IMR-90 (cell line): ENCODE measurements at regions not wholly inside any gene's neighbourhood (a gene's known extent, or its start where the extent isn't known, plus 50 kb on each side); places are given as distances from the start of the nearest gene placed in this dataset.

Experiments
- ATAC-seq: fragments of 200-7000 bp; cut with Tn5 transposase; 2 replicates; pipeline ENCODE4 v1.9.1; 2020; ENCODE audit warnings: low read depth, mild to moderate bottlenecking, moderate library complexity
- BruUV-seq: library from RNA; stranded (reverse); fragments of 400-500 nt; replicated peaks from 2 replicates; lab custom pipeline; 2021; lab: Mats Ljungman, UMichigan
- CTCF ChIA-PET: fragments of 300-600 bp; formaldehyde crosslinking; extraction: SDS; loops from one replicate; lab custom pipeline; 2021; ENCODE audit warnings: antibody characterized with exemption; lab: Yijun Ruan, JAX
- POLR2A ChIA-PET: fragments of 300-600 bp; sonication (Branson Sonifier 250); formaldehyde crosslinking; loops from one replicate; lab custom pipeline; 2022; ENCODE audit warnings: antibody characterized with exemption; ENCODE audit not compliant: unreplicated experiment; lab: Charles Lee
- DNase-seq: peaks from one replicate; pipeline ENCODE4 v3.0.0; 2013
- H2AFZ ChIP-seq: replicated peaks from 2 replicates; pipeline ENCODE3; 2013; ENCODE audit warnings: low read length, mild to moderate bottlenecking; ENCODE audit not compliant: poor library complexity
- H2AK5ac ChIP-seq: 2 replicates; pipeline ENCODE4 v1.6.1; 2013; ENCODE audit warnings: low read depth, low read length, inconsistent platforms
- H2AK9ac ChIP-seq: replicated peaks from 2 replicates; pipeline ENCODE3; 2013; ENCODE audit warnings: mild to moderate bottlenecking, low read depth, low read length, moderate library complexity; ENCODE audit not compliant: poor library complexity
- H2BK120ac ChIP-seq: 2 replicates; pipeline ENCODE4 v1.6.1; 2013; ENCODE audit warnings: low read depth, low read length, inconsistent platforms
- H2BK15ac ChIP-seq: 3 replicates; pipeline ENCODE4 v1.6.1; 2013; ENCODE audit warnings: low read depth, low read length, inconsistent platforms
- H2BK20ac ChIP-seq: 2 replicates; pipeline ENCODE4 v1.6.1; 2013; ENCODE audit warnings: low read depth, mild to moderate bottlenecking, inconsistent platforms, low read length, moderate library complexity
- H2BK5ac ChIP-seq: 2 replicates; pipeline ENCODE4 v1.6.1; 2013; ENCODE audit warnings: mild to moderate bottlenecking, low read depth, low read length, inconsistent platforms; ENCODE audit not compliant: poor library complexity, severe bottlenecking
- H3K14ac ChIP-seq: replicated peaks from 2 replicates; pipeline ENCODE4 v1.6.1; 2013; ENCODE audit warnings: low read depth, low read length, inconsistent platforms
- H3K18ac ChIP-seq: 2 replicates; pipeline ENCODE4 v1.6.1; 2013; ENCODE audit warnings: low read depth, low read length, control low read depth
- H3K23ac ChIP-seq: 2 replicates; pipeline ENCODE4 v1.6.1; 2013; ENCODE audit warnings: low read depth, low read length, inconsistent platforms
- H3K27ac ChIP-seq: 2 replicates; pipeline ENCODE4 v1.5.1; 2013; ENCODE audit warnings: mild to moderate bottlenecking, control low read depth, low read length; ENCODE audit not compliant: insufficient read depth
- H3K27me3 ChIP-seq: 2 replicates; pipeline ENCODE4 v1.6.1; 2013; ENCODE audit warnings: low read length; ENCODE audit not compliant: control insufficient read depth, insufficient read depth
- H3K36me3 ChIP-seq: 2 replicates; pipeline ENCODE4 v1.6.1; 2013; ENCODE audit warnings: low read length, mixed read lengths; ENCODE audit not compliant: control insufficient read depth, insufficient read depth
- H3K4ac ChIP-seq: 2 replicates; pipeline ENCODE4 v1.6.1; 2013; ENCODE audit warnings: low read depth, low read length, inconsistent platforms
- H3K4me1 ChIP-seq: 2 replicates; pipeline ENCODE4 v1.6.1; 2013; ENCODE audit warnings: low read length, mixed read lengths; ENCODE audit not compliant: control insufficient read depth, insufficient read depth
- H3K4me2 ChIP-seq: 2 replicates; pipeline ENCODE4 v1.6.1; 2013; ENCODE audit warnings: low read depth, mild to moderate bottlenecking, control low read depth, low read length, moderate library complexity
- H3K4me3 ChIP-seq: 2 replicates; pipeline ENCODE4 v1.5.1; 2013; ENCODE audit warnings: low read depth, mild to moderate bottlenecking, control low read depth, low read length, moderate library complexity; ENCODE audit not compliant: insufficient read depth
- H3K56ac ChIP-seq: 2 replicates; pipeline ENCODE4 v1.6.1; 2013; ENCODE audit warnings: low read length, inconsistent platforms; ENCODE audit not compliant: insufficient read depth; ENCODE audit errors: extremely low read depth
- H3K79me1 ChIP-seq, 2 experiments: 2 replicates each; pipeline ENCODE4 v1.6.1; 2013; ENCODE audit warnings: low read length in 2 of 2, inconsistent platforms in 1 of 2, low read depth in 1 of 2
- H3K9ac ChIP-seq: 2 replicates; pipeline ENCODE4 v1.6.1; 2013; ENCODE audit warnings: low read depth, low read length, control low read depth
- H3K9me1 ChIP-seq: 2 replicates; pipeline ENCODE4 v1.6.1; 2013; ENCODE audit warnings: low read length, inconsistent platforms; ENCODE audit not compliant: insufficient read depth
- H3K9me3 ChIP-seq: 2 replicates; pipeline ENCODE4 v1.6.1; 2013; ENCODE audit warnings: low read length; ENCODE audit not compliant: control insufficient read depth, insufficient read depth
- H4K20me1 ChIP-seq: 2 replicates; pipeline ENCODE4 v1.6.1; 2013; ENCODE audit warnings: low read length, inconsistent platforms; ENCODE audit not compliant: insufficient read depth
- H4K5ac ChIP-seq: 2 replicates; pipeline ENCODE4 v1.6.1; 2013; ENCODE audit warnings: mild to moderate bottlenecking, low read depth, low read length, control low read depth
- H4K8ac ChIP-seq, 2 experiments: 2 replicates each; pipeline ENCODE4 v1.6.1; 2013; ENCODE audit warnings: low read depth in 2 of 2, low read length in 2 of 2, control low read depth in 1 of 2, inconsistent platforms in 1 of 2
- H4K91ac ChIP-seq: 2 replicates; pipeline ENCODE4 v1.6.1; 2013; ENCODE audit warnings: low read depth, low read length, inconsistent platforms; ENCODE audit not compliant: insufficient read depth
- BHLHE40 ChIP-seq: fragments of 150-350 bp; IDR thresholded peaks from 2 replicates; pipeline ENCODE4 v1.6.1; 2016; ENCODE audit warnings: mild to moderate bottlenecking, low read depth, low read length
- CEBPB ChIP-seq: IDR thresholded peaks from 2 replicates; pipeline ENCODE4 v1.6.1; 2012; ENCODE audit warnings: low read depth, low read length, improper control_type of control experiment
- CTCF ChIP-seq: conservative IDR thresholded peaks from 2 replicates; pipeline ENCODE4 v1.5.1; 2012; ENCODE audit warnings: mild to moderate bottlenecking, low read depth, low read length, improper control_type of control experiment
- ELK1 ChIP-seq: fragments of 150-350 bp; IDR thresholded peaks from 2 replicates; pipeline ENCODE4 v1.6.1; 2016; ENCODE audit warnings: low read depth, mild to moderate bottlenecking, low read length, moderate library complexity, borderline replicate concordance
- FOS ChIP-seq: fragments of 150-350 bp; IDR thresholded peaks from 2 replicates; pipeline ENCODE4 v1.6.1; 2016; ENCODE audit warnings: low read depth, low read length
- MAFK ChIP-seq: IDR thresholded peaks from 2 replicates; pipeline ENCODE4 v1.6.1; 2012; ENCODE audit warnings: low read depth, low read length, improper control_type of control experiment
- MAZ ChIP-seq: IDR thresholded peaks from 2 replicates; pipeline ENCODE4 v1.6.1; 2012; ENCODE audit warnings: low read depth, mild to moderate bottlenecking, low read length, improper control_type of control experiment, moderate library complexity, borderline replicate concordance
- MXI1 ChIP-seq: IDR thresholded peaks from 2 replicates; pipeline ENCODE4 v1.6.1; 2012; ENCODE audit warnings: low read depth, mild to moderate bottlenecking, low read length, moderate library complexity, borderline replicate concordance
- NFE2L2 ChIP-seq: fragments of 150-350 bp; IDR thresholded peaks from 2 replicates; pipeline ENCODE4 v1.6.1; 2016; ENCODE audit warnings: low read depth, mild to moderate bottlenecking, low read length
- POLR2A ChIP-seq: IDR thresholded peaks from 2 replicates; pipeline ENCODE4 v1.6.1; 2012; ENCODE audit warnings: mild to moderate bottlenecking, low read depth, low read length
- RAD21 ChIP-seq: IDR thresholded peaks from 2 replicates; pipeline ENCODE4 v1.6.1; 2012; ENCODE audit warnings: low read length, improper control_type of control experiment
- RCOR1 ChIP-seq: IDR thresholded peaks from 2 replicates; pipeline ENCODE4 v1.6.1; 2012; ENCODE audit warnings: mild to moderate bottlenecking, low read length, improper control_type of control experiment; ENCODE audit not compliant: insufficient replicate concordance
- SMC3 ChIP-seq: fragments of 150-350 bp; IDR thresholded peaks from 2 replicates; pipeline ENCODE4 v1.6.1; 2016; ENCODE audit warnings: low read depth, mild to moderate bottlenecking, antibody characterized with exemption, low read length, moderate library complexity
- USF2 ChIP-seq: fragments of 150-350 bp; IDR thresholded peaks from 2 replicates; pipeline ENCODE4 v1.6.1; 2017; ENCODE audit warnings: mild to moderate bottlenecking, antibody characterized with exemption, low read length, low read depth
- WGBS, 2 experiments: methylation state at CpG; one replicate each; pipeline versions ENCODE4 v1.1.5 to v1.1.7; 2013; ENCODE audit warnings: missing lambda C conversion rate in 2 of 2; ENCODE audit not compliant: insufficient read length in 1 of 2; ENCODE audit errors: extremely low coverage in 2 of 2; 5-methylcytosine and 5-hydroxymethylcytosine counted together
- dilution Hi-C: fragments of 300-500 bp; cut with HindIII; formaldehyde crosslinking; loops from one replicate; pipeline ENCODE4 v1.14.3; 2018; ENCODE audit warnings: low sequenced_read_pairs; ENCODE audit not compliant: unreplicated experiment
- in situ Hi-C: fragments of 300-500 bp; cut with MboI; formaldehyde crosslinking; loops from 3 replicates; pipeline ENCODE4 v1.14.3; 2019; ENCODE audit warnings: low sequenced_read_pairs, inconsistent platforms, mixed read lengths
- intact Hi-C: fragments of 100-400 bp; cut with micrococcal nuclease; formaldehyde crosslinking; loops from 2 replicates; pipeline ENCODE4 v1.10.0; 2022

- Histone ChIP-seq H3K27ac (no peak overlapping the region), H3K9me1 (no peaks in the 10 kb centered on the region), H3K79me1 (no peaks in the 10 kb centered on the region), H4K91ac (no peak overlapping the region), H3K4me2 (no peak overlapping the region), H3K56ac (no peak overlapping the region), H2BK20ac (no peak overlapping the region), H3K23ac (no peak overlapping the region), H2AFZ (no peak overlapping the region), H2AK9ac (no peak overlapping the region), H3K27me3 (no peaks in the 10 kb centered on the region), H3K18ac (no peak overlapping the region), H3K4me1 (no peaks in the 10 kb centered on the region), H3K36me3 (no peaks in the 10 kb centered on the region), H3K4me3 (no peak overlapping the region), H3K4ac (no peak overlapping the region), H2BK5ac (no peak overlapping the region), H4K20me1 (no peaks in the 10 kb centered on the region), H3K14ac (no peak overlapping the region), H4K8ac (no peak overlapping the region), H3K9me3 (no peaks in the 10 kb centered on the region), H2BK120ac (no peak overlapping the region), H2BK15ac (no peak overlapping the region), H4K5ac (no peak overlapping the region), H3K9ac (no peak overlapping the region), H2AK5ac (no peak overlapping the region)
- BruUV-seq, result no TSS peak
- DNase-seq (no peak), ATAC-seq (no peak)
- dilution Hi-C loops, result no loop called here
- intact Hi-C loops, result no loop called here
- in situ Hi-C loops, result no loop called here
- ChIA-PET CTCF (interaction anchor here (0.9 kb wide), 1 partner anchor 14 kb away, joined by 3 read pairs; no protein-coding TSS in a partner anchor), POLR2A (no interaction called here)
- no CpG with 5 or more reads among the region's 3 CpGs for WGBS, 2 experiments
- TF ChIP-seq SMC3 (no peak), USF2 (no peak), CEBPB (no peak), ELK1 (no peak), FOS (no peak), MXI1 (no peak), MAFK (no peak), NFE2L2 (no peak), POLR2A (no peak), MAZ (no peak), BHLHE40 (no peak), CTCF (no peak), RAD21 (no peak), RCOR1 (no peak)
These were observed 648.7 kb downstream of the USP25 start for GRCh38 chr21:16378525-16378924.
